Keratinocyte (primary cell): ENCODE measurements at regions not wholly inside any gene's neighbourhood (a gene's known extent, or its start where the extent isn't known, plus 50 kb on each side); places are given as distances from the start of the nearest gene placed in this dataset.

Experiments used
- DNase-seq: peaks from one replicate; pipeline ENCODE4 v3.0.0-alpha.2; 2011; ENCODE audit warnings: low read depth, missing footprints, low spot score
- FAIRE-seq: peaks from 2 replicates; lab custom pipeline; 2011; peaks lifted over from hg19 to GRCh38; lab: Jason Lieb, UNC
- H2AFZ ChIP-seq: 2 replicates; pipeline ENCODE4 v1.6.0; 2012; ENCODE audit warnings: low read length, control low read depth, inconsistent platforms; ENCODE audit not compliant: control insufficient read depth
- H3K27ac ChIP-seq: 2 replicates; pipeline ENCODE4 v1.5.1; 2011; ENCODE audit warnings: low read length; ENCODE audit not compliant: control insufficient read depth, insufficient read depth
- H3K27me3 ChIP-seq: 3 replicates; pipeline ENCODE4 v1.6.0; 2011; ENCODE audit warnings: low read length; ENCODE audit not compliant: control insufficient read depth, insufficient read depth; ENCODE audit errors: extremely low read depth
- H3K36me3 ChIP-seq, 2 experiments: 2 replicates in 1 of 2; 3 replicates in 1 of 2; pipeline ENCODE4 v1.5.1; 2011; ENCODE audit warnings: low read length in 2 of 2, mild to moderate bottlenecking in 1 of 2; ENCODE audit not compliant: control insufficient read depth in 2 of 2, insufficient read depth in 2 of 2; ENCODE audit errors: extremely low read depth in 1 of 2
- H3K4me1 ChIP-seq: 3 replicates; pipeline ENCODE4 v1.5.1; 2011; ENCODE audit warnings: low read length; ENCODE audit not compliant: control insufficient read depth, insufficient read depth; ENCODE audit errors: extremely low read depth
- H3K4me2 ChIP-seq: 3 replicates; pipeline ENCODE4 v1.6.0; 2011; ENCODE audit warnings: low read depth, low read length; ENCODE audit not compliant: control insufficient read depth, insufficient read depth; ENCODE audit errors: extremely low read depth
- H3K4me3 ChIP-seq, 3 experiments: fragments of 200-600 bp in 1 of 3; sonication (generic) in 1 of 3; 2 replicates in 2 of 3; 3 replicates in 1 of 3; pipeline ENCODE4 v1.5.1; 2011 to 2016; ENCODE audit warnings: low read length in 3 of 3, mild to moderate bottlenecking in 3 of 3, control low read depth in 2 of 3, inconsistent platforms in 1 of 3, low read depth in 1 of 3, mixed read lengths in 1 of 3, mixed run types in 1 of 3, moderate library complexity in 1 of 3; ENCODE audit not compliant: control insufficient read depth in 2 of 3, insufficient read depth in 2 of 3; ENCODE audit errors: extremely low read depth in 1 of 3
- H3K79me2 ChIP-seq: 2 replicates; pipeline ENCODE4 v1.6.0; 2012; ENCODE audit warnings: low read length; ENCODE audit not compliant: control insufficient read depth, insufficient read depth
- H3K9ac ChIP-seq: 3 replicates; pipeline ENCODE4 v1.6.0; 2011; ENCODE audit warnings: low read length; ENCODE audit not compliant: control insufficient read depth, insufficient read depth; ENCODE audit errors: extremely low read depth
- H3K9me1 ChIP-seq: 3 replicates; pipeline ENCODE4 v1.6.0; 2011; ENCODE audit warnings: low read length; ENCODE audit not compliant: control insufficient read depth, insufficient read depth; ENCODE audit errors: extremely low read depth
- H3K9me3 ChIP-seq: 2 replicates; pipeline ENCODE4 v1.5.1; 2012; ENCODE audit warnings: low read depth, low read length; ENCODE audit not compliant: control insufficient read depth
- H4K20me1 ChIP-seq: 3 replicates; pipeline ENCODE4 v1.6.0; 2011; ENCODE audit warnings: low read length; ENCODE audit not compliant: control insufficient read depth, insufficient read depth; ENCODE audit errors: extremely low read depth
- EZH2 ChIP-seq: IDR thresholded peaks from one replicate; pipeline ENCODE4 v1.6.1; 2012; ENCODE audit warnings: inconsistent platforms, mild to moderate bottlenecking, low read length, moderate library complexity
- dilution Hi-C: fragments of 300-500 bp; cut with MboI; formaldehyde crosslinking; loops from one replicate; pipeline ENCODE4 v1.7.0; 2020; ENCODE audit warnings: low sequenced_read_pairs; ENCODE audit not compliant: extremely low pct_ligation_motif_present
- TF ChIP-seq, protein P1 (sequence below), 3 experiments: IDR thresholded peaks in 1 of 3; conservative IDR thresholded peaks in 1 of 3; optimal IDR thresholded peaks in 1 of 3; 2 replicates in 2 of 3; 3 replicates in 1 of 3; pipeline versions ENCODE3 to v1.5.1; 2011; ENCODE audit warnings: low read length in 3 of 3, mild to moderate bottlenecking in 3 of 3, moderate library complexity in 2 of 3, control low read depth in 1 of 3, inconsistent platforms in 1 of 3; ENCODE audit not compliant: insufficient read depth in 2 of 3; ENCODE audit errors: extremely low read depth in 1 of 3

DNA sequence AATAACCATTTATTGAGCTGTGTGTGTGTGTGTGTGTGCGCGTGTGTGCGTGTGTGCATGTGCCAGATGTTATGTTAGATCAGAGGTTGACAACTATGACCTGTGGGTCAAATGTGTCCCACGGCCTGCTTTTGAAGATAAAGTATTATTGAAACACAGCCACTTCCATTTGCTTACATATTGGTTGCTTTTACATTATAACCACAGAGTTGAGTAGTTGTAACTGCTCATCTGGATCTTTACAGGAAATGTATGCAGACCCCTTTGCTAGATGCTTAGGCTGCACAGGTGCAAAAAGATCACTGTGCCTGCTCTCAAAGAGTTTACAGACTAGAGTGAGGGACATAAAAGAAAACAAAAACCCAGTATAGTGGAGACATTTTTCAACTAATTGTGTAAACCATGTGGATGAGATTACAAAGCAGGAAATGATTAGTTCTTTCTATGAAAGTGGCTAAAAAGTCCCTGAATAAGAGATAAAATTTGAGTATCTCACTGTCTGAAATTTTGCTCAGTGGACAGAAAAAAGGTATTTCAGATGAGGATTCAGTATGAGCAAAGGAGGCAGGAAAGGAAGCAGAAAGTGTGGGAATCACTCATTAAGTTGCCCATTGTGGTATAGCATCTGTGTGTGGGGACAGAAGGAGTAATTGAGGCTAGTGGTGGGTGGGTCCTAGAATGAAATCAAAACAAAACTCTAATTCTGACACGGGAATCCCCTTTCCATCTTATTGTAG lies 188.4 kb downstream of the PAH start:
- dilution Hi-C loops, result no loop called here
- no peak overlapping the region for H3K9ac ChIP-seq
- no peak for TF ChIP-seq EZH2

DNA sequence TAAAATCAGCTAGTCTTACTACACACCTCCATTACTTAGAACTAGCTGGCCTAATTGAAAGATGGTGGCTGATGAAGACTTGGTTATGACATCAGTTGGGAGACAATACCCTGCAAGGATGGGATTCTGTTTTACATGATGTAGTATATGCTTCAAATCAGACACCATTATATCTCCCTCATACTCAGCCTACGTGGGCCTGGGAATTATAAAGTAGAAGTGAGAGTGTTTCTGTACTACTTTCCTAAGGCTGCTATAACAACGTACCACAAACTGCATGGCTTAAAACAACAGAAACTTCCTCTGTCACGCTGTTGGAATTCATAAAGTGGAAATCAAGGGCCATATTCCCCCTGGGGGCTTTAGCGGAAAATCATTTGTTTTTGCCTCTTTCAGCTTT lies 190.4 kb downstream of the PAH start:
- dilution Hi-C loops, result no loop called here
- Histone ChIP-seq H3K9me1 (no peaks in the 10 kb centered on the region), H3K4me1 (no peaks in the 10 kb centered on the region), H3K27ac (no peak overlapping the region), H2AFZ (no peak overlapping the region), H3K9me3 (no peaks in the 10 kb centered on the region), H3K36me3 (no peaks in the 10 kb centered on the region), H3K4me3 (no peak overlapping the region), H4K20me1 (no peaks in the 10 kb centered on the region), H3K27me3 (no peaks in the 10 kb centered on the region), H3K4me2 (no peak overlapping the region), H3K79me2 (no peaks in the 10 kb centered on the region), H3K9ac (no peak overlapping the region)
- no peak for TF ChIP-seq EZH2
- TF ChIP-seq, protein P1, sequence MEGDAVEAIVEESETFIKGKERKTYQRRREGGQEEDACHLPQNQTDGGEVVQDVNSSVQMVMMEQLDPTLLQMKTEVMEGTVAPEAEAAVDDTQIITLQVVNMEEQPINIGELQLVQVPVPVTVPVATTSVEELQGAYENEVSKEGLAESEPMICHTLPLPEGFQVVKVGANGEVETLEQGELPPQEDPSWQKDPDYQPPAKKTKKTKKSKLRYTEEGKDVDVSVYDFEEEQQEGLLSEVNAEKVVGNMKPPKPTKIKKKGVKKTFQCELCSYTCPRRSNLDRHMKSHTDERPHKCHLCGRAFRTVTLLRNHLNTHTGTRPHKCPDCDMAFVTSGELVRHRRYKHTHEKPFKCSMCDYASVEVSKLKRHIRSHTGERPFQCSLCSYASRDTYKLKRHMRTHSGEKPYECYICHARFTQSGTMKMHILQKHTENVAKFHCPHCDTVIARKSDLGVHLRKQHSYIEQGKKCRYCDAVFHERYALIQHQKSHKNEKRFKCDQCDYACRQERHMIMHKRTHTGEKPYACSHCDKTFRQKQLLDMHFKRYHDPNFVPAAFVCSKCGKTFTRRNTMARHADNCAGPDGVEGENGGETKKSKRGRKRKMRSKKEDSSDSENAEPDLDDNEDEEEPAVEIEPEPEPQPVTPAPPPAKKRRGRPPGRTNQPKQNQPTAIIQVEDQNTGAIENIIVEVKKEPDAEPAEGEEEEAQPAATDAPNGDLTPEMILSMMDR (optimal IDR thresholded peaks at IDR 0.05 in 1 of 3, IDR thresholded peaks at IDR 0.05 in 1 of 3, conservative IDR thresholded peaks at IDR 0.05 in 1 of 3; ENCODE audit: extremely low read depth in 1 of 3, insufficient read depth in 2 of 3, low read length in 3 of 3), result no peak
- DNase-seq (no peak), FAIRE-seq (no peak)

More for the DNA sequence above, 188.4 kb downstream of the PAH start:
- Histone ChIP-seq H3K4me1 (no peaks in the 10 kb centered on the region), H3K9me1 (no peaks in the 10 kb centered on the region), H2AFZ (no peak overlapping the region), H3K27me3 (no peaks in the 10 kb centered on the region), H3K4me3 (no peak overlapping the region), H3K9me3 (no peaks in the 10 kb centered on the region), H3K27ac (no peak overlapping the region), H4K20me1 (no peaks in the 10 kb centered on the region), H3K79me2 (no peaks in the 10 kb centered on the region), H3K36me3 (no peaks in the 10 kb centered on the region), H3K4me2 (no peak overlapping the region)
- FAIRE-seq (no peak), DNase-seq (no peak)

DNA sequence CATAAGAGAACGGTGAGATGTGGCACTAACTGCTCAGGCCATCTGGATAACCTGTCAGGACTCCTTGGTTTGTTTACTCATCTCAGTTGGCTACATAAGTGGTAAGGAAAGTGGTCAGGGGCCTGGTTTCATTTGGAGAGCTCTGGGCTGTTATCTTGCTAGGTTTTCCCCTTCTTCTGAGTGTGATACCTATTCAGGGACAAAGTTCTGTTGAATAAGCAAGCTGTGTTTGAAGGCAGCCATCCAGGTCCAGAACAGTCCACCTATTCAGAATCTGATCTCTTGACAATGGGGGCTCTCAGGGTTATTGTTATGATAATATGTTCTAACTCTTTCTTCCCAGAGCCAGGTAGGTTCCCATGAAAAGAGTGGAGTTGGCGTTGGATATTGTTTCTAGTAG lies 194.9 kb downstream of the PAH start:
- FAIRE-seq (no peak), DNase-seq (no peak)
- H3K9me3 ChIP-seq, result no peaks in the 10 kb centered on the region
- no peaks in the 10 kb centered on the region for H3K27me3 ChIP-seq
- dilution Hi-C loops, result no loop called here
- no peak overlapping the region for H3K27ac ChIP-seq
- no peaks in the 10 kb centered on the region for H4K20me1 ChIP-seq
- no peak overlapping the region for H3K9ac ChIP-seq
- H2AFZ ChIP-seq, result no peak overlapping the region
- no peaks in the 10 kb centered on the region for H3K79me2 ChIP-seq
- H3K9me1 ChIP-seq, result no peaks in the 10 kb centered on the region
- H3K4me1 ChIP-seq, result no peaks in the 10 kb centered on the region
- no peak for TF ChIP-seq EZH2
- TF ChIP-seq, protein P1 (optimal IDR thresholded peaks at IDR 0.05 in 1 of 3, IDR thresholded peaks at IDR 0.05 in 1 of 3, conservative IDR thresholded peaks at IDR 0.05 in 1 of 3; ENCODE audit: extremely low read depth in 1 of 3, insufficient read depth in 2 of 3, low read length in 3 of 3), result no peak
- H3K36me3 ChIP-seq, result no peaks in the 10 kb centered on the region
- no peak overlapping the region for H3K4me2 ChIP-seq
- no peak overlapping the region for H3K4me3 ChIP-seq
